Fibroblast of villous mesenchyme (primary cell): ENCODE measurements at regions not wholly inside any gene's neighbourhood (a gene's known extent, or its start where the extent isn't known, plus 50 kb on each side); places are given as distances from the start of the nearest gene placed in this dataset.
"Not testable (repeated sequence)": the region's sequence is repeated elsewhere in the genome, so short reads cannot be mapped to it uniquely, and the experiment has no call there.

Experiments
- DNase-seq: peaks from one replicate; pipeline ENCODE4 v3.0.0-alpha.2; 2010; ENCODE audit warnings: low read depth
- H3K4me3 ChIP-seq: 2 replicates; pipeline ENCODE4 v1.5.1; 2011; ENCODE audit warnings: low read depth, mild to moderate bottlenecking, low read length
- TF ChIP-seq, protein P1 (sequence below): IDR thresholded peaks from 2 replicates; pipeline ENCODE4 v1.5.1; 2012; ENCODE audit warnings: low read depth, mild to moderate bottlenecking, low read length; ENCODE audit not compliant: insufficient read depth

DNA sequence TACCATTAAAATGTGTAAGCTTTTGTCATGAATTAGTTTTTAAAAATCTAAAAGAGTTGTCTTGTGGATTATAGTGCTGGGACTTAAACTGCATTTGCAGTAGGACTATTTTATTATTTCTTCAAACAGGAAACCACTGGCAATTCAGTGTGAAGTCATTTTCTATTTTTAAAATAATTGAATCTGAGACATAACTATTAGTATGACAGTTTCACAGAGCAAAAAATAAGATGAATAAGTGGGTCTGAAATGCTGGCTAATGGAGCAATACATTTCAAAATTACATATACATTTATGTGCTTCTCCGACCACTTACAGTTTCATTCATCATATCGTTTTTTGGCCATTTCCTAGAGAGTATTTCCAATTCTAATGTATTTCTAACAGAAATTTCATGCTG is 75.3 kb upstream of the RAPGEF2 start:
- TF ChIP-seq, protein P1, sequence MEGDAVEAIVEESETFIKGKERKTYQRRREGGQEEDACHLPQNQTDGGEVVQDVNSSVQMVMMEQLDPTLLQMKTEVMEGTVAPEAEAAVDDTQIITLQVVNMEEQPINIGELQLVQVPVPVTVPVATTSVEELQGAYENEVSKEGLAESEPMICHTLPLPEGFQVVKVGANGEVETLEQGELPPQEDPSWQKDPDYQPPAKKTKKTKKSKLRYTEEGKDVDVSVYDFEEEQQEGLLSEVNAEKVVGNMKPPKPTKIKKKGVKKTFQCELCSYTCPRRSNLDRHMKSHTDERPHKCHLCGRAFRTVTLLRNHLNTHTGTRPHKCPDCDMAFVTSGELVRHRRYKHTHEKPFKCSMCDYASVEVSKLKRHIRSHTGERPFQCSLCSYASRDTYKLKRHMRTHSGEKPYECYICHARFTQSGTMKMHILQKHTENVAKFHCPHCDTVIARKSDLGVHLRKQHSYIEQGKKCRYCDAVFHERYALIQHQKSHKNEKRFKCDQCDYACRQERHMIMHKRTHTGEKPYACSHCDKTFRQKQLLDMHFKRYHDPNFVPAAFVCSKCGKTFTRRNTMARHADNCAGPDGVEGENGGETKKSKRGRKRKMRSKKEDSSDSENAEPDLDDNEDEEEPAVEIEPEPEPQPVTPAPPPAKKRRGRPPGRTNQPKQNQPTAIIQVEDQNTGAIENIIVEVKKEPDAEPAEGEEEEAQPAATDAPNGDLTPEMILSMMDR = no peak
- DNase-seq = no peak
- no peak overlapping the region for H3K4me3 ChIP-seq

DNA sequence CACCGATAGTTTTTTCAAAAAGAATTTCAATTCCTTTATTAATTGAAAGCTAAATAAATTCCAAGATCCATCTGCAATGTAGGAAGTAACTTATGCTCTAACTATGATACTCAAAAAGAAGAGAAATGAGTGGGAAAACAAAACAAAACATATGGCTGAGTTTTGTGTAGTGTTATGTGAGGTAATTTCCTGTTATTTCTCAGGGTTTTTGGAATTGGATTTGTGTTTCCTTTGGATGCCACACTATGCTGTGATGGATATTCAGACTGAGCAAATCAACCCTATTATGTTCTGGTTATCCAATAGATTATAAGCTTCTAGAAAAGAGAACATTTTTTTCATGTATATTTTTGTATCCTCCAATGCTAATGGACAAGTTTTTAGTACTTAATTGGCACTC is 73.4 kb upstream of the RAPGEF2 start:
- no peak for DNase-seq
- TF ChIP-seq, protein P1 = no peak
- H3K4me3 ChIP-seq = no peak overlapping the region

DNA sequence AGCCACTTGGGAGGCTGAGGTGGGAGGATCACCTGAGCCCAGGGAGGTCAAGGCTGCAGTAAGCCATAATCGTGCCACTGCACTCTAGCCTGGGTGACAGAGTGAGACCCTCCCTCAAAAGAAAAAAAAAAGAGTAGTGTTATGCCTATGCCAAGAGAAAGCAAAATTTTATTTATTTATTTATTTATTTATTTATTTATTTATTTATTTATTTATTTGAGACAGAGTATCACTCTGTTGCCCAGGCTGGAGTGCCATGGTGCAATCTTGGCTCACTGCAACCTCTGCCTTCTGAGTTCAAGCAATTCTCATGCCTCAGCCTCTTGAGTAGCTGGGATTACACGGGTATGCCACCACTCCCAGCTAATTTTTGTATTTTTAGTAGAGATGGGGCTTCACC is 72.6 kb upstream of the RAPGEF2 start:
- DNase-seq, H3K4me3 ChIP-seq: not testable (repeated sequence)

DNA sequence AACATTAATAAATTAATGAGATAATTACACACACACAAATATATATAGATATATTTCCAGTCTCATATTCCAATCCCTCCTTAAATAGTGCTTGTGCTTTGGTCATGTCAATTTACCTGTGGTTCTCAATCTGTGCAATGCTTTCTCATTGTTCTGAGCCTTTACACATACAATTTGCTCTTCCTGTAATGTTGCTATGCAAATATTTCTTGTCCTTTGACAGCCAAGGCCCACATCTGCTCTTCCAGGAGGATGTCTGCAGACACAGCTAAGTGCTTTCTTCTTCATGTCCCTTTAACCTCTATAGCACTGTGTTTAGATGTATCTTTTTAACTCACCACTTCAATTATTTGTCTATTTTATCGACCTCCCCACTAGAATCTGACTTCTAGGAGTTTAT is 67.3 kb upstream of the RAPGEF2 start:
- no peak overlapping the region for H3K4me3 ChIP-seq
- TF ChIP-seq, protein P1 = no peak
- DNase-seq = no peak

DNA sequence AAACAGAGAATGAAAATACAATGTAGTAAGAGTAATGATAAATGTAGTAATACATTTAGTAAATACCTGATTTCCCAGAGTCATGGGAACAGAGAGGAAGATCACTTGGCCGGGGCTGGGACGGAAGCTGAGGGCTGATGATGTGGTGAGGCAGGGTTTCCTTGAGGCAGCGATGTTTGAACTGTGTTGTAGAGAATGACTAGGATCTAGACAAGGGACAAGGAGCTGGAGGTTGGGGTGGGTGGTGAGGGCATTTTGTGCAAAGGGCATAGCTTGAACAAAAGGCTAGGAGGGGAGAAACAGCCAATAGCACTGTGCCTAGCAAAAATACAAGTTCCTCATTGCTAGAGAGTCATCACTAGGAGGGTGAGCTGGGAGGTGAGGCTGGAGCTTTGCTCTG is 64.3 kb upstream of the RAPGEF2 start:
- TF ChIP-seq, protein P1 = no peak
- DNase-seq = no peak
- H3K4me3 ChIP-seq = no peak overlapping the region

DNA sequence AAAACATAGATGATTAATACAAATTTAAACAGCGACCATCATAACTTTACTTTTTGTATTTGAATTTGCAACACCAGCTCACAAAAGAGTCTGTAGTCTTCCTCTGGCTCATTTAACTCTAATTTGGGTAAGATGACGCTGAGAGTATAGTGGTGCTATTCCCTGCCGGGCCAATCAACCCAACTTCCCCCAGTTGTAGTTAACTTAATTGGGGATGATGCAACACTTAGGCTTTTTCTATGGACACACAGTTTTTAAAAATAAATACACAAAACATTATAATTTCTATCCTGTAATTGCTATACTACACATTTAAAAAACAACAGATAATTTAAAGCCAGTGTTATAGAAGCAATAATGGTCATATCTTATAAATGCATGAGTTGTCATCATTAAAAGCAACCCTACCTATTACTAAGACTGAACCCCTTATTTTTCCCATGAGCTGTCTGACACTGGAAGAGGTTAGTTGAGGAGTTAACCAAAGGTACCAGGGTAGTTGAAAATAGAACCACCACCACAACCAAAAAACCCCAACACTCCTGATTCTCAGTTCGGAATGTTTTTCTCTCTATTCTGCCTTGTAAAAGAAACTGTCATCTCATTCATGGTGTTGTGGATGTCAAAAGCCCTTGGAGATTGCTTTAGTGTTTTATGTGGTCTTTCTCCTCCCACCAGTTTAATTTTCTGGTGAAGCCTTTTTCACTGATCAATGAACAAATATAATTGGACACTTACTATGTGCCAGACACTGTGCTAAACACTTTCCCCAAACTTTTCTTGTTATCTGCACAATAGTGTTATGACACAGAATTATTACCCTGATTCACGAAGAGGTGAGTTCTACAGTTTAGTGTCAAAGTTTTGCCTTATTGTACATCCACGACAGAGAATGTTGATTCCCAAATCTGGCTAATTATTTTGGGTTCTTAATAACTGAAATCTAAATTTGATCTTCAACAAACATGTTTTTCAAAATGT is 61.5 kb upstream of the RAPGEF2 start:
- TF ChIP-seq, protein P1 = no peak
- H3K4me3 ChIP-seq = no peak overlapping the region
- no peak for DNase-seq

DNA sequence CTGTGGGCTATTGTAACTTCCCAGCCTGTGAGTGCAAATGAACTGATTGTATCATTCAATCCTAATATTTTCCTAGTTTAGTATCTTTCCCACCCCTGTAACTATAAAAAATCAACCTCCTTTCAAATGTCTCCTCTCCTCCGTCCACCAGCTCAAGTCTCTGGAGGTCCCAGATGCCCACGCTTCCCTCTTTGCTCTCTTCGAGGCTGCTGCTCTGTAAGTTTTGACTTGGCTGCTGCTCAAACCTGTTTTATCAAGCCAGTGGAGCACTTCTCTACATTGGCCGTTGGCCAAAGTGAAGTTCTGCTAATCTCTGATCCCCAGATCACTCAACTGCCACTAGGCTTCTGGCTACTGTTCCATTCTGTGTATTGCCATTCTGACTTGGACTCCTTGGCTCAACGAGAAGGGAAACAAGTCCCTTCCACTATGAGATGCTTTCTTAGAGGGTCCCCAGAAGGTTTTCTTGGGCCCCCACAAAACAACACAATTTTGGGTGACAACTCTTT is 60.7 kb upstream of the RAPGEF2 start:
- TF ChIP-seq, protein P1 = no peak
- no peak overlapping the region for H3K4me3 ChIP-seq

More for the DNA sequence above, 60.7 kb upstream of the RAPGEF2 start:
- DNase-seq = no peak
